ENCODE measurements at regions not wholly inside any gene's neighbourhood (a gene's known extent, or its start where the extent isn't known, plus 50 kb on each side); places are given as distances from the start of the nearest gene placed in this dataset.

- H3K27ac ChIP-seq, result no peak overlapping the region
- no peak for DNase-seq (ENCODE audit: low spot score in 2 of 2)
- no peaks in the 10 kb centered on the region for H3K4me1 ChIP-seq
- no peaks in the 10 kb centered on the region for H3K9me3 ChIP-seq
- no peak overlapping the region for H3K4me3 ChIP-seq
- no peaks in the 10 kb centered on the region for H3K36me3 ChIP-seq
- WGBS, 2 donors, result 51 to 62% methylated on average over 5 of the region's 5 CpGs
- TF ChIP-seq CTCF (IDR thresholded peaks at IDR 0.05) (no peak), POLR2A (IDR thresholded peaks at IDR 0.05) (no peak), EP300 (IDR thresholded peaks at IDR 0.05) (no peak)
- no peaks in the 10 kb centered on the region for H3K27me3 ChIP-seq
Observed at GRCh38 chr10:84798312-84798711, 469.9 kb downstream of the CCSER2 start.

- no peak for TF ChIP-seq EP300 (IDR thresholded peaks at IDR 0.05)
- no peak for TF ChIP-seq CTCF (IDR thresholded peaks at IDR 0.05)
- TF ChIP-seq POLR2A (IDR thresholded peaks at IDR 0.05), result no peak
- Histone ChIP-seq H3K9me3 (no peaks in the 10 kb centered on the region), H3K4me3 (no peak overlapping the region), H3K27me3 (no peaks in the 10 kb centered on the region), H3K27ac (no peak overlapping the region), H3K4me1 (no peaks in the 10 kb centered on the region), H3K36me3 (no peaks in the 10 kb centered on the region)
- no peak for DNase-seq (ENCODE audit: low spot score in 2 of 2)
- WGBS, 2 donors, result 61 to 63% methylated on average over 2 of the region's 2 CpGs
Observed at GRCh38 chr10:84801156-84801555, 472.8 kb downstream of the CCSER2 start.

- 69 to 81% methylated on average over 3 of the region's 3 CpGs for WGBS, 2 donors
- H3K27me3 ChIP-seq, result no peaks in the 10 kb centered on the region
- no peak for TF ChIP-seq CTCF (IDR thresholded peaks at IDR 0.05)
- no peak for TF ChIP-seq EP300 (IDR thresholded peaks at IDR 0.05)
- no peak for TF ChIP-seq POLR2A (IDR thresholded peaks at IDR 0.05)
- H3K4me1 ChIP-seq, result no peaks in the 10 kb centered on the region
- no peak for DNase-seq (ENCODE audit: low spot score in 2 of 2)
- H3K36me3 ChIP-seq, result no peaks in the 10 kb centered on the region
- H3K9me3 ChIP-seq, result peaks cover 0 to 4% (median 0%) of the 10 kb centered on the region in 4 donors
- H3K27ac ChIP-seq, result no peak overlapping the region
- no peak overlapping the region for H3K4me3 ChIP-seq
Observed at GRCh38 chr10:84801916-84802315, 473.5 kb downstream of the CCSER2 start.

- TF ChIP-seq POLR2A (IDR thresholded peaks at IDR 0.05), result no peak
- no peak for TF ChIP-seq CTCF (IDR thresholded peaks at IDR 0.05)
- no peak for TF ChIP-seq EP300 (IDR thresholded peaks at IDR 0.05)
- H3K36me3 ChIP-seq, result no peaks in the 10 kb centered on the region
- no peak overlapping the region for H3K4me3 ChIP-seq
- WGBS, 2 donors, result 64 to 65% methylated on average over 2 of the region's 2 CpGs
- peaks cover 0 to 4% (median 0%) of the 10 kb centered on the region in 4 donors for H3K9me3 ChIP-seq
- no peak for DNase-seq (ENCODE audit: low spot score in 2 of 2)
- no peaks in the 10 kb centered on the region for H3K4me1 ChIP-seq
- H3K27ac ChIP-seq, result no peak overlapping the region
- no peaks in the 10 kb centered on the region for H3K27me3 ChIP-seq
Observed at GRCh38 chr10:84805149-84805548, 476.8 kb downstream of the CCSER2 start.

GRCh38 chr10:84811113-84811512 lies 482.7 kb downstream of the CCSER2 start:
- WGBS, 2 donors, result 47% methylated on average over 5 of the region's 5 CpGs

More at GRCh38 chr10:84811113-84811512, 482.7 kb downstream of the CCSER2 start:
- DNase-seq (ENCODE audit: low spot score in 2 of 2), result no peak
- TF ChIP-seq POLR2A (IDR thresholded peaks at IDR 0.05) (no peak), EP300 (IDR thresholded peaks at IDR 0.05) (no peak), CTCF (IDR thresholded peaks at IDR 0.05) (no peak)
- Histone ChIP-seq H3K36me3 (no peaks in the 10 kb centered on the region), H3K27ac (no peak overlapping the region), H3K4me3 (no peak overlapping the region), H3K4me1 (no peaks in the 10 kb centered on the region), H3K27me3 (no peaks in the 10 kb centered on the region), H3K9me3 (peaks cover 0 to 4% (median 0%) of the 10 kb centered on the region in 4 donors)
